SK-MEL-5 (cell line): ENCODE measurements at regions not wholly inside any gene's neighbourhood (a gene's known extent, or its start where the extent isn't known, plus 50 kb on each side); places are given as distances from the start of the nearest gene placed in this dataset.

ENCODE experiments used
- DNase-seq: peaks from one replicate; pipeline ENCODE4 v3.0.0-alpha.2; 2016; ENCODE audit warnings: low read depth, low spot score
- in situ Hi-C: cut with HindIII; loops from 2 replicates; pipeline ENCODE4 v1.10.0; 2016; ENCODE audit warnings: low sequenced_read_pairs, high pct_unique_total_duplicates, low pct_unique_long_range_greater_than_20kb

DNA sequence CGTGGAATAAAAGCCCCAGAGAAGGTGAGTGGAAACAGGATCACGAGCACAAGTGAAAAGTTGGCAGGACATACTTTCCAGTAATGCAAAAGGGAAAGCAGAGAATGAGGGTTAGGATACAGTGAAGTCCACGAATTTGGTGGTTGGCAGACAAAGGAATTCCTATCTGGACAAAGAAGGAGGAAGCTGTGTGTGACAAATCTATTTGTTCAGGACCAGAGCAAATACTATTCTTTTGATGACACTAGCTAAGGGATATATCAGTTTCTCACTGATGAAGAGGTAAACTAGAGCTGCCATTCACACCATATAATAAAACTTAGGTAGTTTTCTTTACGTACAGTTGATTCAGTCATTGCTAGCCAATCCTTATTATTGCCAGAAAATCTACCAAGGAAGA is 156.8 kb upstream of the GRIK2 start:
- no peak for DNase-seq
- in situ Hi-C loops, result no loop called here

DNA sequence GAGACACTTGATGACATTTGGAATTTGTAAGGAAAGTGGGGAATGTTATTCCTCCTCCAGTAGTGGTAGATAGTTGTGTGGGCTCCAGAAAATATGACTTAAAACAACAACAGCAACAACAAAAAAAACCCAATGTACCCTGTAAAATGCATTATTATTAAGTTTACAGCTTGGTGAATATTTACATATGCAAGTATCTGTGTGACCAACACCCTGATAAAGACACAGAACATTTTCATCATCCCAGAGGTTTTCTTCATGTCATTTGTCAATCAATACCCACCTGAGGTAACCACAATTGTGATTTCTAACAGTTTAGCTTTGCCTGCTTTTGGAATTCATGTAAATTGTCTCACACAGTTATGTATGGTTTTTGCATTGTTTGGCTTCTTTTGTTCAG is 152.1 kb upstream of the GRIK2 start:
- no peak for DNase-seq
- in situ Hi-C loops, result no loop called here

DNA sequence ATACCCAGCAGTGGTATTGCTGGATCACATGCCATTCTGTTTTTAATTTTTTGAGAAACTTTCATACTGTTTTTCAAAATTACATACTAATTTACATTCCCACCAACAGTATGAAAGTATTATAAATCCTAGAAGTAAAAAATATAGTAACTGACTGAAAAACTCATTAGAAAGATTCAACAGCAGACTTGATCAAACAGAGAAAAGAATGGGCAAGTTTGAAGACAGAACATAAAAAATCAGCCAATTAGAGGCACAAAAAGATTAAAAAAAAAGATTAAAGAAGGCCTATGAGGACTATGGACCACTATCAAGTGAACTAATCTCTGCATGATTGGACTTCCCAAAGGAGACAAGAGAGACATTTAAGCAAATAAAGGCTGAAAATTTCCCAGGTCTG is 144.0 kb upstream of the GRIK2 start:
- DNase-seq, result no peak
- in situ Hi-C loops, result no loop called here

DNA sequence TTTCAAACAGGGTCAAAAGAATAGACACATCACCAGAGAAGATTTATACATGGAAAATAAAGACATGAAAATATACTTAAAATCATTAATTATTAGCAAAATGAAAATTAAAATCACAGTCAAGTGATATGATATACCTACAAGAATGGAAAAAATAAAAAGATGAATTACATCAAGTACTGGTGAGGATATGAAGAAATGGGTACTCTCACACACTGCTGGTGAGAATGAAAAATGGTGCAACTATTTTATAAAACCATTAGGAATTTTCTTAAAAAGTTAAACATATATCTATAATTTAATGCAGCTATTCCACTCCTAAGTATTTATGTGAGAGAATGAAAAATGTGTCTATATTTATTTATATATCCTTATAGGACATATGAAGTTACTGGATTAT is 136.3 kb upstream of the GRIK2 start:
- in situ Hi-C loops, result no loop called here
- DNase-seq, result no peak

DNA sequence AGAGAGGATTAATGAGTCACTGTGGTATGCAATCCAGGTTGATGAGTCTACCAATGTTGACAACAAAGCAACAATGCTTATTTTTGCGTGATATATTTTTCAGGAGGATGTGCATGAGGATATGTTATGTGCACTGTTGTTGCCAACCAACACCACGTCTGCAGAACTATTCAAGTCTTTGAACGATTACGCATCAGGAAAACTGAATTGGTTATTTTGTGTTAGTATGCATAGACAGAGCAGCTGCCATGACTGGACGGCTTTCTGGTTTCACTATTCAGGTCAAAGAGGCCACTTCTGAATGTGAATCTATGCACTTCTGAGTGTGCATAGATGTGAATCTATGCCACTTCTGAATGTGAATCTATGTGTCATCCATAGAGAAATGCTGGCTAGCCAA is 134.0 kb upstream of the GRIK2 start:
- no peak for DNase-seq
- in situ Hi-C loops, result no loop called here

DNA sequence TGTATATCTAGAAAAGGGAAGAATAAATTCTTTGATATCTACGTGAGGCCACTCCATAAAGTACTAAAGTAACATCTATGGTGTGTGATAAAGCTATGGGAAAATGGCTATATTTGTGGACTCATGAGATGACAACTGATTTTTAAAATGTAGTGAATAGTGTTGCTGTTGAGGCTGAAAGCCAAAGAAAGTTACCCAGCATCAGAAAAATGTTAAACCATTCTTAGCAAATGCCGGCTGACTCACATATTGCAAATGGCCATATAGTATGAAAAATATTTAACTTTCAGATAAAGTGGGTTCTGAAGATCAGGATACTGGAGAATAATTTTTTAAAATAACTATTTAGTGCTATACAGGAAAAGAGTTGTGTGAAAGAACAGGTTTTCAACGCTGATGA is 129.9 kb upstream of the GRIK2 start:
- in situ Hi-C loops, result no loop called here
- DNase-seq, result no peak

DNA sequence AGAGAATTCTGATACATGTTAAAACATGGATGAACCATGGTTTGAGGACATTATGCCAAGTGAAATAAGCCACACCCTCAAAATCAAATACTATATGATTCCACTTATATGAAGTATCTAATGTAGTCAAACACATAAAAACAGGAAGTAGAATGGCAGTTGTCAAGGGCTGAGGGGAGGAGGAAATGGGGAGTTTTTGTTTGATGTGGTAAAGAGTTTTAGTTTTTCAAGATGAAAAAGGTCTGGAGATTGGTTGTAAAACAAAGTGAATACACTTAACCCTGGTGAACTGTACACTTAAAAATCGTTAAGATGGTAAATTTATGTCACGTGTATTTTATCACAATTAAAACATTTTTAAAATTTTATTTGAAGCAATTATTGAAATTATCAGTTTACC is 127.4 kb upstream of the GRIK2 start:
- no peak for DNase-seq
- in situ Hi-C loops, result no loop called here

DNA sequence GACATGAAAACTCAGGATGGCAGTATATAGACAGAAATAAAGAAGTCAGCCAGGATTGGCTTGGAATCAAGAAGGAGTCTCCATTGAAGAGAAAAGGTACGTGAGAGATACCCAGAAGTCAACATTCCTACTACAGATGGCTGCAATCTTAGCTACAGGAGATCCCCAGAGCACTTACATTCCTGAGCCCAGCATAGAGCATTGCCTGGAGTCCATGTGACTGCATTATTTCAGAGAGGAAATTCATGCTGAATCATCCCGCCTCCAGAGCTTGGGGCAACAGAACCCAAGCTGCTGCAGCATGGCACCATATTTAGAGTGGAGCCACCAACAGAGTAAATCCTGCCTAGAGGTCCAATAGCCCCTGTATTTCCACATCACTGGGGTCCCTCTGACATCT is 125.0 kb upstream of the GRIK2 start:
- in situ Hi-C loops, result no loop called here
- no peak for DNase-seq

DNA sequence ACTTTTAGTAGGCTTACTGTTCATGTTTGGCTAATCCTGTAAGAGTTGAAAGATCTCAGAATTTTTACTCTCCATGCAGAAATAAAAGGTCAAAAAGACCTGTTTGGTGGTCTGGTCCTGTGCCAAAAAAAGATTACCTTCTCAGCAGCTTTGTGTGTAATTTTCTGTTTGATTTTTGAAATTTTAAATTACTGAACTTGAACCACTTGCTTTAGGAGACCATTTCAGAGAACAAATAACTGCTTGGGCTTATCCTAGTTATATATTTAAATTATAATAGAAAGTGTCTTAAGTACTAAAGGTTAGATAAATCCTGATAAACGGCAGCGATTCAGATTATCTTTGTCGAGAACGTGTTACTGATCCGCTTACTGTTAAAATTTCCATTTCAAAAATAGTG is 118.3 kb upstream of the GRIK2 start:
- in situ Hi-C loops, result no loop called here

DNA sequence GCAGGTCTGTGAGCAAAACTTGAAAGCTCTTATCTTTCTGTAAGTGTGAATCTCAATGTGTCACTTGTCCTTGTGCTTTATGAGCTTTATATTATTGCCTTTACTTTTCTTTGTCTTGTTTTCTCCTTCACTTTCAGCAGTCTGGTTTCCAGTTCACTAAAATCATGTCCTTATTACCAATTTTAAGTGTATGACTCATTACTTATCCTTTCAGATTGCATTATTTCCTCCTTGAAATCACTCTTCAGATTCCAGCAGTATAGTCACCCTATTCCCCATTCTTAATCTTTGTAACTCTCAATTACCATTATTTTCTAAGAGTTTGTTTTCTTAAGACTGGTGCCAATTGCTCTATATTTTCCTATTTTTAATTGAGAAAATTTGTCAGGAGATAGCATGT is 117.4 kb upstream of the GRIK2 start:
- in situ Hi-C loops, result no loop called here
- DNase-seq, result no peak

More for the DNA sequence above, 118.3 kb upstream of the GRIK2 start:
- no peak for DNase-seq

DNA sequence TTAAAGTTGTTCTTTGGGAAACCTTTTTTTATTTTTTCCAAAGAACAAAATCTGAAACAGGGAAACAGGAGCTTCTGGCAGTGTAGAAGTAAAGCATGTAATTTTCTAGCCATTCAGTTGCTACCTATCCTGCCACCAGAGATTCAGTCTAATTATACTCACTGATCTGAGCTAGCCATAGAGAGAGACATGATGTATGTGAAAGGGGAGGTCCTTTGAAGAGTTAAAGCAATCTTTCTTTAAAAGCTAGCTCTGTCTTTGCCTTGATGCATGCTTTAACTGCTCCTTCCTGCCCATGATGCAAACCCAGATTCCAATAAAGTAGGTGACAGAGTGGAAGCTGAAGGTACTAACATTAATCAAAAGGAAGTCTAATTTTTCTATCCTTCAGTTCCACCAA is 114.1 kb upstream of the GRIK2 start:
- no peak for DNase-seq
- in situ Hi-C loops, result no loop called here

DNA sequence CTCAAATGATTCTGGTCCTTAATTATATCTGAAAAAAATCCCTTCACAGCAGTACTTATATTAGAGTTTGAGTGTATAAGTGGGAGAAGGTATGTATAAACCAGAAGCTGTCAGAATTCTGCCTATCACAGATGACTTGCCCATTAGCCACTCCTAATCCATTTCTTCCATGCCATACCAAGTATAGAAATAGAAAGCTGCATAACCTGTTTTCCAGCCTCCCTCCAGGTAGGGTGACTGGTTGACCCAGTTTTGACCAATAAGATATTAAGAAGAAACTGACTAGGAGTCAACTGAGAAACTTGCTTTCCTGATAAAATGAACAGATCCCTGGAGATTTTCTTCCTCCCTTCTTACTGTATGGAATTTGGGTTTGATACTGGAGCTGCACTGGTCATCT is 112.2 kb upstream of the GRIK2 start:
- in situ Hi-C loops, result no loop called here
- no peak for DNase-seq

DNA sequence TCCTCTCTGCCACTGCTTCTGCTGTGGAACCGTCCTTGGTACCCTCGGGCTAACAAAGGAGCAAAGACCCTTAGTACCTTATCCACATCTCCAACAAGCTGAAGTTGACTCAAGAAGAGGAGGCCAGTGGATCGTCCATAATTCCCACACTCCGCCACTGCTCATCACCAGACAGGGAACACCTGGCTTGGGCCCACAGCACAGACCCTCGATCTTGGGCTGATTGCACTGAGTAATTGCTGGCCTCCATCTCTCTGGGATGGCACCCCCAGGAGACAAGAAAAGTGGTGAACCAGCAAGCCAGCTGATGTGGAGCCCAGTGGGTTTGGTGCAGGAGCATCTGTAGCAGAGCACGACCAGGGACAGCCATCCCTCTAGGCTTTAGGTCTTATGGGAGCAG is 109.4 kb upstream of the GRIK2 start:
- in situ Hi-C loops, result no loop called here
- no peak for DNase-seq

DNA sequence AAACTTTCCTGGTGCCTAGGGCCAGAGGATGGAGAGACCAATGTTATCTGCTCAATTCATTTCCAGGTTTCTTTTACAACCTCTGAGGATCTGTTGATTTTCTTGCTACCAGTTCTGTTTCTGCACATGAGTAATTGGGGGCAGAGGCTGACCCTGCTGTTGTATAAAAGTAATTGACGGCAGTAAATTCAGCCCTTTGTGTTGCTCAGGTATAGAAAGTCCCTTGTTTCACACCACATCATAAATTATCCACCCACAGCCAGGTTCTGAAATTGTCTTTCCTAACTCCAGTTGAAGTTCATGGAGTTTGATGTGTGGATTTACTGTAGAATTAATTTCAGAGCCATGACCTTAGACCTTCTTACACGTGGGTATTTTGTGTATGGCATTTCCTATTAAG is 107.4 kb upstream of the GRIK2 start:
- in situ Hi-C loops, result no loop called here
- DNase-seq, result no peak

DNA sequence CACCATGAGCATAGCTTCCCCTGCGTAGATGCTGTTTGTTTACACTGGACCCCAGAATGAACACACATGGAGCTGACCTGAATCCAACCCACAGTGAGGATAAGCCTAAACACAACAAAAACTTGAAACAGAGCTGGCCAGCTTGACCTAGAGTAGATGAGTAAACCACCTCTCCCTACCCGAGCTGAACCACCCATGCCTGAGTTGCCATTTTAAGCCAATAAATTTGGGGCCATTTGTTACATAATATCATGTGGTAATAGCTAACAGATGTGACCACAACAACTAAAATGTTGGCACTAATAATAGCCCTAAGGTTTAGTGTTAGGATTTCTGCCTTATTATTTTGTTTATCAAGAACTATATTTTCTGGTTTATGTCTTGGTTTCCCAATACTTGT is 103.2 kb upstream of the GRIK2 start:
- no peak for DNase-seq
- in situ Hi-C loops, result no loop called here

DNA sequence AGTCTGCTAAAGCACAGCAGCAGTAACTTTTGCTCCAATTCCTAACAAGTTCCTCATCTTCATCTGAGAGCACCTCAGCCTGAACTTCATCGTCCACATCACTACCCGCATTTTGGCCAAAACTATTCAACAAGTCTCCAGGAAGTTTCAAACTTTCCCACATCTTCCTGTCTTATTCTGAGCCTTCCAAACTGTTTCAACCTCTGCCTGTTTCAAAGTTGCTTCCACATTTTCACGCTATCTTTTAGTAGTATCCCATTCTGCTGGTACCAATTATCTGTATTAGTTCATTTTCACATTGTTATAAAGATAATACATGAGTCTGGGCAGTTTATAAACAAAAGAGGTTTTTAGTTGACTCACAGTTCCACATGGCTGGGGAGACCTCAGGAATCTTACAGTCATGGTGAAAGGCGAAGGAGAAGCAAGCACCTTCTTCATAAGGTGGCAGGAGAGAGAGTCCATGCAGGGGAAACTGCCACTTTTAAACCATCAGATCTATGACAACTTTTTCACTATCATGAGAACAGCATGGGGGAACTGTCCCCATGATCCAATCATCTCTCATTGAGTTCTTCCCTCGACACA is 99.4 kb upstream of the GRIK2 start:
- DNase-seq, result no peak
- in situ Hi-C loops, result no loop called here

DNA sequence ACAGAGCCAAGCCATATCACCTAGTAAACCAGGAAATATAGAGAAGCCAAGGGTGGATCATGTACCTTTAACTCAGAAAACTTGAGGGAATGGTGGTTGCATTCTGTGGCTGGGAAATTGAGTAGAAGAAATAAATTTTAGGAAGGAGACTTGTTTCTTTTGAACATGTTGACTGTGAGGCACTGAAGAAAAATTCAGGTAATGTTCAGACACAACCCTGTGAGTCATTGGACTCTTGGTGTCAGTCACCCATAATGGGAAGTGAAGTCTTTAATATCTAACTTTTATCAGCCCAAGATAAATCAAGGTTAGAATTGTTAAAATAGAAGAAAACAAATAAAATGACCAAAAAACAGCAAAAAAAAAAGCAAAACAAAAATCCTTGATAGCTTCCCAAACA is 98.8 kb upstream of the GRIK2 start:
- no peak for DNase-seq
- in situ Hi-C loops, result no loop called here

DNA sequence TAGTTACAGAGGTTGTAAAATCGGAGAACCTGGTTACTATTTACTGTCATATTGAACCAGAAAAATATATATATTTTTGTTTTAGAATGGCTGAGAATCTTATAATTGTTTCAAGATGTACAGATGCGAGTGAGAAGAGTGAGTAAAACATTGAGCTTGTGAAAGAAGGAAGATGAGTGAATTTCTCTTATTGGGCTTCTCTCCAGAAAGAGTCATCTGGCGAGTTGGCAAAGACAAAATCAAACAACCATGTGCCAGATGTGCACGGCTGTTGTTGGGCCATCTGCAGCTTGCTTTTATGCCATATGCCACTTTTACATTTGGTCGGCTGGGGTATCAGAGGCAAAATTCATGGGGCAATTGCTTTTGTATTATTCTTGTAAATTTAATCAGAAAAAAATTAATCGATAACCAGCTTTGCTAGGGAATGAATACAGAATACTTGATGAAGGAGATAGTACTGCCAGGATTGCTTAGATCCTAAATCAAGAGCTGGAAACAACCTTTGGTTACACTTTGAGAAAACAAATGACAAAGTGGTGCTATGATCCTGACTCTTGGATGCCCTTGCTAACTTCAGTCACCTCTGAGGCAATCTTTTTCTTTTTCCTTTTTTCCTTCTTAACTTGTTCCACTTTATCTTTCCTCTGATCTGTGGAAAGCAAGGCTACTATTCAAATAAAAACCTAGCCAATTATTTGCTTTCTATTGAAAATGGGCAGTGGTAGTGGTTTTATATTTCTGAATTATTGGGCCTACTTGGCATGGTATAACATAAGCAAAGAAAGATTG is 97.1 kb upstream of the GRIK2 start:
- no peak for DNase-seq
- in situ Hi-C loops, result no loop called here

DNA sequence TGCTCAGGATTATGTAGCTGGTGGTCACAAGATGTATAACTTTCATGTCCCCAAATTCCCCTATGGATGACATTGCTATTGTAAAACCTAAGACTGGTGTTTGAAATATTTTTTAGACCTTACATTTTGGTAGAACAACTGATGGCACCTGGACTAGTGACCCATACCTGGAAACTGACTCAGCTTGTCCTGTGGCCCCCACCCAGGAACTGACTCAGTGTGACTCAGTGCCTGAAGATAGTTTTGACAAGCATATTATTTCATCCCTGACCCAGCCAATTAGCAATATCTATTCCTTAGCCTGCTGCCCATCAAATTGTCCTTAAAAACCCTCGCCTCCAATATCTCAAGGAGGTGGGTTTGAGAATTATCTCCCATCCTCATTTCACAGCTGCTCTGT is 90.9 kb upstream of the GRIK2 start:
- in situ Hi-C loops, result no loop called here
- no peak for DNase-seq

DNA sequence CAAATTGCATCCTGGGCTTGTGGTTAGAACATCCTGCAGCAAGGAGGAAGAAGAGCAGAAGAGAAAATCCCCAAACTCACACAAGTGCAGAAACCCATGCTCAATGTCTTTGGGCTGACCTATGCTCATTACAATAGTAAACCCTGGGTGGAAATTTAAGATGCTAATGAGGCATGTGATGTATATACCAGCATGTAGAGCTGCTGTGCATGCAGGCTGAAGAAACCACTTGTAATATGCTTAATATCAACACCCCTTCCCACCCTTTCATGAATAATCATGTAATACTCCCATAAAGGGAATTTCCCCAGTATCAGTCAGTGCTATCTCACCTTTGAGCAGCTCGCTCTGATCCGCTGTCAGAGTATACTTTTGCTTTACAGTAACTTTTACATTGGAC is 90.0 kb upstream of the GRIK2 start:
- in situ Hi-C loops, result no loop called here
- no peak for DNase-seq
